HG02759 (cell line): ENCODE measurements at regions not wholly inside any gene's neighbourhood (a gene's known extent, or its start where the extent isn't known, plus 50 kb on each side); places are given as distances from the start of the nearest gene placed in this dataset.

Experiments used
- ATAC-seq: cut with Tn5 transposase; IDR thresholded peaks from one replicate; pipeline ENCODE4 v1.9.1; 2021; ENCODE audit warnings: mild to moderate bottlenecking, moderate library complexity; ENCODE audit not compliant: unreplicated experiment

GRCh38 chr6:42512579-42512978, 51.2 kb upstream of the UBR2 start:
- ATAC-seq, result no peak

GRCh38 chr6:42511803-42512422, 51.9 kb upstream of the UBR2 start:
- no peak for ATAC-seq

GRCh38 chr6:42510795-42511194, 53.0 kb upstream of the UBR2 start:
- no peak for ATAC-seq

GRCh38 chr6:42509765-42510164, 54.1 kb upstream of the UBR2 start:
- no peak for ATAC-seq

- ATAC-seq, result no peak
These were observed 54.6 kb upstream of the UBR2 start for GRCh38 chr6:42509256-42509655.

- ATAC-seq, result no peak
These were observed 55.9 kb upstream of the UBR2 start for GRCh38 chr6:42507901-42508300.

GRCh38 chr6:42507195-42507594, 55.5 kb upstream of the TRERF1 start:
- peak; percentile 65 for ATAC-seq

GRCh38 chr6:42506070-42506469, 54.3 kb upstream of the TRERF1 start:
- ATAC-seq, result no peak

- no peak for ATAC-seq
These were observed 53.6 kb upstream of the TRERF1 start for GRCh38 chr6:42505385-42505718.

- no peak for ATAC-seq
These were observed 52.2 kb upstream of the TRERF1 start for GRCh38 chr6:42503894-42504293.

GRCh38 chr6:42502990-42503389, 51.3 kb upstream of the TRERF1 start:
- ATAC-seq, result no peak

- no peak for ATAC-seq
These were observed 50.4 kb upstream of the TRERF1 start for GRCh38 chr6:42502127-42502526.
